NOMO-1 (cell line): ENCODE measurements at regions not wholly inside any gene's neighbourhood (a gene's known extent, or its start where the extent isn't known, plus 50 kb on each side); places are given as distances from the start of the nearest gene placed in this dataset.
A peak's percentile ranks its signal among the peaks of the same experiment; 100 is the strongest.

Experiments used
- DNase-seq, 2 experiments: peaks; one replicate each; lab custom pipeline; 2025; ENCODE audit not compliant: unreplicated experiment in 2 of 2; lab: John Stamatoyannopoulos, UW

- DNase-seq = no peak
Observed at GRCh38 chr1:81700728-81701470, 99.8 kb upstream of the ADGRL2 start.

- DNase-seq = no peak
Observed at GRCh38 chr1:81699234-81699633, 101.5 kb upstream of the ADGRL2 start.

DNA sequence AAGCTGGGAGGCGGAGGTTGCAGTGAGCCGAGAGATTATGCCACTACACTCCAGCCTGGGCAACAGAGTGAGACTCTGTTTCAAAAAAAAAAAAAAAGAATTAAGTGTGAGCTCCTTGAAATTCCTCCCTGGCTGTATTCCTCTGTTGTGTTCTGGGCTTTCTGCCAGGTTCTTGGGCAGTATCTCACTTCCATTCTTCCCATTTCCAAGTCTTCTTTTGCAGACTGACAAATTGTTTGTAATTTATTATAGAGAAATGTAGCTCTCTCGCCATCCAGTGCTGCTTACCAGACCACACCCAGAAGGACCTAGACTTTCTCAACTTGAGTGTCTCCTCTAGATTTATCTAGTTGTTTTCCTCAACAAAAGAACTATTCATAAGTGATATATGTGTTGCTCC lies 105.0 kb upstream of the ADGRL2 start:
- DNase-seq = no peak

GRCh38 chr1:81693316-81693715 lies 107.4 kb upstream of the ADGRL2 start:
- no peak for DNase-seq

- no peak for DNase-seq
Observed at GRCh38 chr1:81690676-81691453, 109.9 kb upstream of the ADGRL2 start.

- DNase-seq = no peak
Observed at GRCh38 chr1:81689531-81689941, 111.2 kb upstream of the ADGRL2 start.

GRCh38 chr1:81682490-81682889 lies 118.2 kb upstream of the ADGRL2 start:
- no peak for DNase-seq

DNA sequence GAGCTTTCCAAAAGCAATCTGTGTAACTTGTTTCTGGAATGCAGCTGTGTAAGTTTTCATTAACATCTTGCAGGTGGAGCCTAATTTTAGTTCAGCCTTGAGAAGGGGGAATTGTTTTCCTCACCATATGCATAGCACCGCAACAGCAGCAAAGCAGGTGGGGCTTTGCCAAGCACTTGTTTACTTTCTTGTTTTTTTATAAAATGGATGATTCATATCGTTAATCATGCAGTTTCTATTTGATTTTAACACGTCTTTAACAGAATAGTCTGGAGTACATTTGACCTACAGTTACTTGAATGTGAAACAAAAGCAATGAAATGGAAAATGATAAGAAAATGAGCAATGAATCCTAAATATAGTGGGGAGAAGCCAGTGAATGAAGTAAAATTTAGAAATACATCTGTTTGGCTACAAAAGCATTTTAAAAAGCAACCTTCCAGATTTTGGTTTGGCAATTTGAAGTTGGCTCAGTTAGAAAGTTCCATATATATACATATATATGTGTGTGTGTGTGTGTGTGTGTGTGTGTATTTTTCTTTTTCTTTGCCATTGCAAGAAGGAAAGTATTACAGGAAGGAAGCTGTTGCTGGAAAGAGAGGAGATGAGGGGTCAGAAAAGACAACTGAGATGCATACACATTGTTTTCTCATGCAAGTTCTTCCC lies 119.0 kb upstream of the ADGRL2 start:
- no peak for DNase-seq

- no peak for DNase-seq
Observed at GRCh38 chr1:81681114-81681513, 119.6 kb upstream of the ADGRL2 start.

- peak; percentile 78 to 83 for DNase-seq
Observed at GRCh38 chr1:81679942-81680341, 120.8 kb upstream of the ADGRL2 start.

DNA sequence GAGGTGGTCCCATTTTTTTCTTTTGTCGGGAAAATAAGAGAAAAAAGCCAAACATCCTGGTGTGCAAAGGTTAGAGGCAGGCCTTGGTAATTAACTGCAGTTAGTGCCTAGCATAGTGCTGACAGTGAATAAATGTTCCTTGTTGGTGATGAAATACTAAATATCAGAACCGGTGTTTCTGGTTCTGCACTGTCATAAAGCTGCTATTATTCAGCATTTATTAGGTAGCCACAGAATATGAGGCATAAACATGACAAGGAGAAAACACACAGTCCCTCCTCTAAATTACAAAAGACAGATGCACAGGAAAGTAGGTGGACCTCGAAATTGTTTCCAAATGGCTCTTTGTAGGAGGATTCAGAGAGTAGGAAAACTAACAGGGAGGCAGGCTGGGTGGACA lies 122.0 kb upstream of the ADGRL2 start:
- DNase-seq = no peak

DNA sequence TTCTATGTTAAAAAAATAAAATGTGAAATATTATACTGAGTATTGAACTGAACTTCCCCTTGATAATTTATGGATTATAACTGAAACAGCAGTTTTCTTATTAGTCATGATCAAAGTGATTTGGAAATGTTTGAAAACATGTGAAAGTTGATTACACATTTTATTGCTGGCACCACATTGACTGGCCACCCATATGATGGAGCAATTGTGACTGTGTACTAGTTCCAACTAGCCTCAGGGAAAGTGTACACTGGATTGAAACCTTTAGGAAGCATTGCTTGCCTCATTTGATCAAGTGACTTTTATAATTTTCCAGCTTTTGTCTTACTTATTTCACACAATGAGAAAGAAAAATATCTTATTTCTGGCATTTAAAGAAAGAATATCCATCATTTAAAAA lies 128.0 kb upstream of the ADGRL2 start:
- DNase-seq = no peak

GRCh38 chr1:81671038-81671437 lies 129.7 kb upstream of the ADGRL2 start:
- DNase-seq = no peak

DNA sequence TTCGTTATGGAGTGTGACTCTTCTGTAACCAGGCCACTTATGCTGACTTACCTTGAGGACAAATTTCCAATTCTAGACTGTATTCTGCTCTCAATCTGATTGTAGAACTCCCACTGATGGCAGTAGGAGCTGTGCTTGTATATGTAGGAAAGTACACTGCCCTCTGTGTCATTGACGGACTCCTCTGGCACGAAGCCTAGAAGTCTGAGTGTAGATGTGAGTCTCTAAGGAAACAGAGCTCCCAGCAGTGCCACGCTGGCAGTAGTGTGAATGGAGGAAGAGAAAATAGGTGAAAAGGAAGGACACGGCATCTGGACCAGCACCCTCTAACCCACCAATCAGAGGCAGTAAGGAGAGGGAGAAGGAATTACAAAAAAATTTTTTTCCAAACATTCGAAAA lies 130.4 kb upstream of the ADGRL2 start:
- DNase-seq = no peak

DNA sequence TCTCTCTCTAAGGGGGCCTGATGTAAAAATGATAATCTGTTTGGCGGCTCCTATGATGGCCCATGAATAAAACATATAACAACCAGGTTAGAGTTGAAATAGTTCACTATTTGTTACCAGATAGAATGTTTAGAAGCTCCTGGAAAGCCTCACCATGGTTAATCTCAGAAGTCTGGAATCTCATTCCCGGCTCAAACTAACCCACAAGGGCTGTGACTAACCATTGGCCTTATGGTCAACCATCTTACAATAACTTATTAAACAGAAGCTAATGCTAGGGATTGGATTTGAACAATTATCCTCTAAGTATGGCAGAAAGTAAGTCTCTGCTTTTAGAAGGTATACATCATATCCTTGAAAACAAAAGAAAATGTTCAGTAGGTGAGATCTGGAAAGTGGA lies 134.1 kb upstream of the ADGRL2 start:
- DNase-seq = no peak

- no peak for DNase-seq
Observed at GRCh38 chr1:81664341-81664740, 136.4 kb upstream of the ADGRL2 start.

DNA sequence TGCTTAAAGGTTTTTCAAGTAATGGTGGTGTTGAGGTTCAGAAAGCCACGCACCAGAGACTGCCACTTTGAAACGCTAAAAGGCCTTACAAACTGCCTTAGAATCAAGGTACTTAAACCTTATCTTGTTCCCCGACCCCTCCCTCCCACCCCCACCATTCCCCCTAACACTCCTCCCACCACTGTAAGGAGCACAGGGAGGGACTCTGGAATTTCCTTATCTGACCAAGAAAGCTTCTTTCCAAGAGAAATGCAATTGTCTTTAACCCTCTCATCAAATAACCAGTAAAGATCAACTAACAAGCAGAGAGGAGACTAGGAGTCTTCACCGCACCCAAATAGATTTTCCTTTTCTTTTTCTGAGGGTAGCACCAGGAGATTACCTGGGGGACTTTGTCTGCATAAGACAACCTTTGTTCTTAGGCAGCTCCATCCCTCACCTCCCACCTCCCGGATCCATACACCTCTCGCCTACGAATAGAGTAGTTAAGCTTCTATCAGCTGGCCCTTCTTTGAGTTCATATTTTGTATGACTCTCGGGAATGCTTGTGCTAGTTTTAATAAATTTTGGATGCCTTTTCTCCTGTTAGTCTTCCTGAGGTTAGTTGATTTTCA lies 137.7 kb upstream of the ADGRL2 start:
- DNase-seq = no peak

GRCh38 chr1:81660286-81660685 lies 140.4 kb upstream of the ADGRL2 start:
- DNase-seq = no peak

GRCh38 chr1:81654657-81655056 lies 146.1 kb upstream of the ADGRL2 start:
- DNase-seq = no peak

DNA sequence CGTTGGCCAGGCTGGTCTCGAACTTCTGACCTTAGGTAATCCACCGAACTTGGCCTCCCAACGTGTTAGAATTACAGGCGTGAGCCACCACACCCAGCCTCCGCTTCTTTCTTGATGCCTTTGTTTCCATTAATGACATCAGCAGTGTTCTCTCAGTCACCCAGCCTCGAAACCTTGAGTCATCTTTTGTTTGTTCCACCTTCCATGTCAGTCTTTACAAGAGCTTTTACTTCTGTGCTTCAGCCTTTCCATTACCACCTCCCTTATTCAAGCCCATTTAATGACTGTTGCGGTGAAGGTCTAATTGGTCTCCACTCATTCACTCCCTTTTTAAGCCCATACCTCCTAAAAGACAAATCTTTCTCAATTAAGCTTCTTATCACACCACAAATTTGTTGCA lies 146.6 kb upstream of the ADGRL2 start:
- no peak for DNase-seq

- no peak for DNase-seq
Observed at GRCh38 chr1:81650776-81651175, 150.0 kb upstream of the ADGRL2 start.
